H1 (cell line): ENCODE measurements at regions not wholly inside any gene's neighbourhood (a gene's known extent, or its start where the extent isn't known, plus 50 kb on each side); places are given as distances from the start of the nearest gene placed in this dataset.
A peak's percentile ranks its signal among the peaks of the same experiment; 100 is the strongest.

Experiments
- CTCF ChIA-PET: fragments of 300-600 bp; sonication (Branson Sonifier 250); formaldehyde crosslinking; loops from one replicate; lab custom pipeline; 2021; ENCODE audit not compliant: partially characterized antibody; lab: Charles Lee
- POLR2A ChIA-PET: fragments of 300-600 bp; sonication (Branson Sonifier 250); formaldehyde crosslinking; loops from one replicate; lab custom pipeline; 2021; ENCODE audit warnings: inconsistent platforms; ENCODE audit not compliant: partially characterized antibody; lab: Charles Lee
- DNase-seq, 2 experiments: peaks; one replicate each; pipeline versions ENCODE4 v3.0.0 to v3.0.0-alpha.2; 2010 to 2022; ENCODE audit warnings: low spot score in 2 of 2, low read depth in 1 of 2, mixed read lengths in 1 of 2
- FAIRE-seq: peaks from 2 replicates; lab custom pipeline; 2011; peaks lifted over from hg19 to GRCh38; lab: Jason Lieb, UNC
- H2AFZ ChIP-seq: 2 replicates; pipeline ENCODE4 v1.8.1; 2012; ENCODE audit warnings: low read length, inconsistent platforms
- H2AK5ac ChIP-seq: 2 replicates; pipeline ENCODE4 v1.6.1; 2013; ENCODE audit warnings: low read depth, low read length
- H2BK120ac ChIP-seq: replicated peaks from 2 replicates; pipeline ENCODE3; 2013; ENCODE audit warnings: low read depth, low read length, inconsistent platforms
- H2BK12ac ChIP-seq: 2 replicates; pipeline ENCODE4 v1.6.1; 2013; ENCODE audit warnings: low read depth, low read length
- H2BK15ac ChIP-seq: 2 replicates; pipeline ENCODE4 v1.6.1; 2013; ENCODE audit warnings: low read length
- H2BK20ac ChIP-seq: 2 replicates; pipeline ENCODE4 v1.6.1; 2013; ENCODE audit warnings: low read length
- H2BK5ac ChIP-seq: 2 replicates; pipeline ENCODE4 v1.6.1; 2013; ENCODE audit warnings: low read depth, low read length
- H3K14ac ChIP-seq: 2 replicates; pipeline ENCODE4 v1.6.1; 2013; ENCODE audit warnings: inconsistent platforms; ENCODE audit not compliant: insufficient read length
- H3K18ac ChIP-seq: 2 replicates; pipeline ENCODE4 v1.6.1; 2013; ENCODE audit warnings: low read length; ENCODE audit errors: extremely low read depth
- H3K23ac ChIP-seq: 2 replicates; pipeline ENCODE4 v1.6.1; 2013; ENCODE audit warnings: inconsistent platforms; ENCODE audit not compliant: insufficient read length
- H3K23me2 ChIP-seq: 2 replicates; pipeline ENCODE4 v1.6.1; 2013; ENCODE audit warnings: low read depth, low read length
- H3K27ac ChIP-seq: 2 replicates; pipeline ENCODE4 v1.6.1; 2011; ENCODE audit warnings: low read depth, low read length, inconsistent platforms
- H3K27me3 ChIP-seq, 4 experiments: replicated peaks in 1 of 4; 1 replicate in 1 of 4; 2 replicates in 3 of 4; pipeline versions ENCODE4 v1.6.1 to v1.8.1; 2011 to 2013; ENCODE audit warnings: low read length in 3 of 4, mild to moderate bottlenecking in 3 of 4, inconsistent platforms in 2 of 4, mixed read lengths in 2 of 4, moderate library complexity in 1 of 4; ENCODE audit not compliant: control insufficient read depth in 3 of 4, insufficient read depth in 3 of 4; ENCODE audit errors: extremely low read depth in 1 of 4
- H3K36me3 ChIP-seq, 4 experiments: 2 replicates each; pipeline versions ENCODE4 v1.6.1 to v1.8.1; 2011 to 2013; ENCODE audit warnings: mild to moderate bottlenecking in 4 of 4, low read length in 3 of 4, moderate library complexity in 2 of 4, control low read depth in 1 of 4, inconsistent platforms in 1 of 4; ENCODE audit not compliant: insufficient read depth in 4 of 4, control insufficient read depth in 2 of 4
- H3K4ac ChIP-seq: replicated peaks from 2 replicates; pipeline ENCODE3; 2013; ENCODE audit warnings: low read length, low read depth, mixed read lengths, inconsistent platforms; ENCODE audit not compliant: insufficient read length
- H3K4me1 ChIP-seq, 4 experiments: replicated peaks in 1 of 4; 1 replicate in 1 of 4; 2 replicates in 3 of 4; pipeline versions ENCODE4 v1.6.1 to v1.8.1; 2011 to 2013; ENCODE audit warnings: low read length in 3 of 4, inconsistent platforms in 2 of 4, mixed read lengths in 1 of 4; ENCODE audit not compliant: insufficient read depth in 4 of 4, control insufficient read depth in 3 of 4
- H3K4me2 ChIP-seq, 2 experiments: 2 replicates each; pipeline versions ENCODE4 v1.6.1 to v1.8.1; 2011 to 2013; ENCODE audit warnings: low read depth in 2 of 2, low read length in 2 of 2, control low read depth in 1 of 2, inconsistent platforms in 1 of 2, mild to moderate bottlenecking in 1 of 2; ENCODE audit not compliant: insufficient read depth in 1 of 2
- H3K4me3 ChIP-seq, 4 experiments: fragments of 200-600, 300-600 bp in 1 of 4; sonication (generic), shearing (Covaris generic), sonication (Bioruptor Twin) in 1 of 4; 2 replicates each; pipeline versions ENCODE4 v1.5.1 to v1.8.1; 2011 to 2016; ENCODE audit warnings: low read length in 4 of 4, low read depth in 3 of 4, control low read depth in 2 of 4, inconsistent platforms in 2 of 4, mild to moderate bottlenecking in 2 of 4, mixed read lengths in 1 of 4, moderate library complexity in 1 of 4; ENCODE audit not compliant: insufficient read depth in 2 of 4; ENCODE audit errors: extremely low read depth in 1 of 4
- H3K56ac ChIP-seq: replicated peaks from 2 replicates; pipeline ENCODE3; 2013; ENCODE audit warnings: low read depth, mild to moderate bottlenecking, mixed read lengths, low read length, inconsistent platforms; ENCODE audit not compliant: insufficient read length
- H3K79me1 ChIP-seq: 2 replicates; pipeline ENCODE4 v1.6.1; 2013; ENCODE audit warnings: low read depth, low read length, control low read depth
- H3K79me2 ChIP-seq, 2 experiments: 2 replicates each; pipeline versions ENCODE4 v1.6.1 to v1.8.1; 2012 to 2013; ENCODE audit warnings: low read length in 2 of 2, mild to moderate bottlenecking in 2 of 2, inconsistent platforms in 1 of 2; ENCODE audit not compliant: insufficient read depth in 2 of 2, control insufficient read depth in 1 of 2
- H3K9ac ChIP-seq, 4 experiments: replicated peaks in 1 of 4; 1 replicate in 1 of 4; 2 replicates in 3 of 4; pipeline versions ENCODE4 v1.6.1 to v1.8.1; 2011 to 2013; ENCODE audit warnings: low read depth in 3 of 4, low read length in 3 of 4, control low read depth in 2 of 4, mild to moderate bottlenecking in 2 of 4, moderate library complexity in 2 of 4, inconsistent platforms in 1 of 4; ENCODE audit errors: extremely low read depth in 1 of 4
- H3K9me3 ChIP-seq, 2 experiments: 2 replicates each; pipeline versions ENCODE4 v1.6.1 to v1.8.1; 2012 to 2013; ENCODE audit warnings: mild to moderate bottlenecking in 2 of 2, moderate library complexity in 2 of 2, control low read depth in 1 of 2, inconsistent platforms in 1 of 2, low read depth in 1 of 2, low read length in 1 of 2, mixed read lengths in 1 of 2; ENCODE audit not compliant: insufficient read depth in 2 of 2
- H4K20me1 ChIP-seq, 2 experiments: replicated peaks in 1 of 2; 2 replicates each; pipeline versions ENCODE3 to v1.8.1; 2011 to 2013; ENCODE audit warnings: inconsistent platforms in 2 of 2, low read length in 2 of 2, mild to moderate bottlenecking in 1 of 2; ENCODE audit not compliant: insufficient read depth in 2 of 2, control insufficient read depth in 1 of 2
- H4K5ac ChIP-seq: 2 replicates; pipeline ENCODE4 v1.6.1; 2013; ENCODE audit warnings: low read length, low read depth, mixed read lengths, inconsistent platforms; ENCODE audit not compliant: insufficient read length
- H4K8ac ChIP-seq: 2 replicates; pipeline ENCODE4 v1.8.0; 2013; ENCODE audit warnings: mild to moderate bottlenecking, moderate library complexity, low read length, inconsistent platforms; ENCODE audit not compliant: insufficient read depth; ENCODE audit errors: extremely low read depth
- H4K91ac ChIP-seq: replicated peaks from 2 replicates; pipeline ENCODE3; 2013; ENCODE audit warnings: low read length, mixed read lengths, inconsistent platforms; ENCODE audit not compliant: insufficient read length
- ASH2L ChIP-seq: fragments of 200-600, 300-600 bp; sonication (generic); IDR thresholded peaks from one replicate; pipeline ENCODE4 v1.7.1; 2017; ENCODE audit warnings: low read length
- CBX5 ChIP-seq: fragments of 300-800, 300-1000 bp; sonication (generic); IDR thresholded peaks from 2 replicates; pipeline ENCODE4 v1.7.1; 2016; ENCODE audit warnings: antibody characterized with exemption, low read length, low read depth
- CBX8 ChIP-seq: fragments of 300-800, 300-1000 bp; sonication (generic); IDR thresholded peaks from 2 replicates; pipeline ENCODE4 v1.7.1; 2016; ENCODE audit warnings: low read depth, low read length, borderline replicate concordance
- CTBP2 ChIP-seq: IDR thresholded peaks from 2 replicates; pipeline ENCODE4 v1.7.0; 2011; ENCODE audit warnings: borderline replicate concordance, mild to moderate bottlenecking, moderate library complexity, mixed read lengths, low read length; ENCODE audit not compliant: insufficient read depth, insufficient read length
- EZH2 ChIP-seq: fragments of 200-600 bp; sonication (generic); IDR thresholded peaks from 2 replicates; pipeline ENCODE4 v1.7.1; 2012; ENCODE audit warnings: low read depth, mild to moderate bottlenecking, moderate library complexity, low read length, inconsistent platforms; ENCODE audit not compliant: severe bottlenecking
- JUN ChIP-seq: IDR thresholded peaks from 2 replicates; pipeline ENCODE4 v1.6.1; 2011; ENCODE audit warnings: low read depth, mild to moderate bottlenecking, improper control_type of control experiment, low read length
- KDM5A ChIP-seq: fragments of 200-600 bp; IDR thresholded peaks from 2 replicates; pipeline ENCODE4 v1.7.1; 2012; ENCODE audit warnings: mild to moderate bottlenecking, low read length, inconsistent platforms, mixed read lengths
- MAX ChIP-seq: IDR thresholded peaks from 2 replicates; pipeline ENCODE4 v1.6.1; 2012; ENCODE audit warnings: inconsistent platforms
- POLR2AphosphoS5 ChIP-seq: IDR thresholded peaks from 2 replicates; pipeline ENCODE4 v1.6.1; 2011; ENCODE audit warnings: low read depth, low read length
- POU5F1 ChIP-seq: IDR thresholded peaks from 2 replicates; pipeline ENCODE4 v1.6.1; 2011; ENCODE audit warnings: low read depth, mild to moderate bottlenecking, low read length, moderate library complexity
- TAF7 ChIP-seq: optimal IDR thresholded peaks from 2 replicates; pipeline ENCODE3; 2011; ENCODE audit warnings: low read depth, mild to moderate bottlenecking, inconsistent platforms, low read length, moderate library complexity, borderline replicate concordance
- USF2 ChIP-seq: IDR thresholded peaks from 2 replicates; pipeline ENCODE4 v1.6.1; 2011; ENCODE audit warnings: low read length, improper control_type of control experiment
- WGBS, 2 experiments: shearing (Covaris generic) in 1 of 2; methylation state at CpG; one replicate each; pipeline versions ENCODE4 v1.1.6 to v1.1.7; 2013 to 2015; ENCODE audit warnings: low lambda C conversion rate in 2 of 2, mixed read lengths in 2 of 2, inconsistent platforms in 1 of 2, low coverage in 1 of 2, missing lambda C conversion rate in 1 of 2; ENCODE audit not compliant: insufficient replicate concordance in 2 of 2, insufficient coverage in 1 of 2, insufficient read length in 1 of 2; ENCODE audit errors: extremely low coverage in 1 of 2, missing lambda C conversion rate in 1 of 2; 5-methylcytosine and 5-hydroxymethylcytosine counted together

GRCh38 chr2:188720811-188721605 is 253.2 kb upstream of the COL3A1 start:
- Histone ChIP-seq H2BK5ac (no peak overlapping the region), H3K9ac (no peak overlapping the region), H2AK5ac (no peak overlapping the region), H3K27ac (no peak overlapping the region), H3K9me3 (no peaks in the 10 kb centered on the region), H3K56ac (no peak overlapping the region), H2BK120ac (no peak overlapping the region), H2BK15ac (no peak overlapping the region), H3K4me3 (no peak overlapping the region), H2BK12ac (no peak overlapping the region), H4K5ac (no peak overlapping the region), H4K20me1 (no peaks in the 10 kb centered on the region), H3K4me1 (0 out of 7 replicates have a peak, but pooled peaks cover 0 to 2% (median 0%) of the 10 kb centered on the region in 4 experiments), H4K8ac (no peak overlapping the region), H3K4ac (no peak overlapping the region), H3K14ac (no peak overlapping the region), H3K23ac (no peak overlapping the region), H3K36me3 (no peaks in the 10 kb centered on the region), H4K91ac (no peak overlapping the region), H2BK20ac (no peak overlapping the region), H3K4me2 (no peak overlapping the region), H3K23me2 (no peaks in the 10 kb centered on the region), H3K79me1 (no peaks in the 10 kb centered on the region), H2AFZ (0 out of 2 replicates have a peak overlapping the region, but pooled peaks have one; percentile 18), H3K27me3 (no peaks in the 10 kb centered on the region), H3K18ac (no peak overlapping the region), H3K79me2 (no peaks in the 10 kb centered on the region)
- FAIRE-seq (no peak), DNase-seq (no peak)
- ChIA-PET POLR2A (no interaction called here), CTCF (interaction anchor here (1.1 kb wide), 1 partner anchor 17 kb away, joined by 3 read pairs; no protein-coding TSS in a partner anchor)
- 93% methylated on average over 2 of the region's 2 CpGs; no CpG with 5 or more reads in 1 of the 2 experiments for WGBS, 2 experiments
- TF ChIP-seq KDM5A (no peak), EZH2 (no peak), POLR2AphosphoS5 (no peak), MAX (no peak), USF2 (no peak), CBX5 (no peak), CBX8 (no peak), JUN (no peak), ASH2L (no peak), CTBP2 (no peak), POU5F1 (no peak), TAF7 (no peak)
